ENCODE measurements at regions not wholly inside any gene's neighbourhood (a gene's known extent, or its start where the extent isn't known, plus 50 kb on each side); places are given as distances from the start of the nearest gene placed in this dataset.
"Not testable (repeated sequence)": the region's sequence is repeated elsewhere in the genome, so short reads cannot be mapped to it uniquely, and the experiment has no call there.

GRCh38 chr7:131925636-131926035, 369.2 kb upstream of the PODXL start:
- no peaks in the 10 kb centered on the region for H3K9me3 ChIP-seq
- H3K4me1 ChIP-seq = no peaks in the 10 kb centered on the region
- no peak for ATAC-seq
- CTCF ChIA-PET = interaction anchor here (1.7 kb wide), 1 partner anchor 20 kb away, joined by 6 read pairs; no protein-coding TSS in a partner anchor
- no peak overlapping the region for H3K27ac ChIP-seq
- FAIRE-seq = no peak
- DNase-seq (ENCODE audit: low read depth in 1 of 2, low spot score in 1 of 2) = no peak
- H3K4me2 ChIP-seq = no peak overlapping the region; the same call in 2 of the 3 replicates
- TF ChIP-seq FOXS1 (CRISPR knock-in tag; IDR thresholded peaks at IDR 0.05) (no peak), CBX2 (IDR thresholded peaks at IDR 0.05; ENCODE audit: borderline replicate concordance, low read depth) (no peak), HOXB5 (CRISPR knock-in tag; IDR thresholded peaks at IDR 0.05) (no peak), HMGXB4 (CRISPR knock-in tag; IDR thresholded peaks at IDR 0.05; ENCODE audit: borderline replicate concordance) (no peak), RFX5 (IDR thresholded peaks at IDR 0.05) (no peak), NPAS2 (CRISPR knock-in tag; IDR thresholded peaks at IDR 0.05; ENCODE audit: borderline replicate concordance) (no peak), JUN (IDR thresholded peaks at IDR 0.05) (no peak), TFCP2L1 (CRISPR knock-in tag; IDR thresholded peaks at IDR 0.05) (no peak), EHF (CRISPR knock-in tag; IDR thresholded peaks at IDR 0.05) (no peak), ELK1 (IDR thresholded peaks at IDR 0.05; ENCODE audit: low read depth, low read length) (no peak), GATA3 (IDR thresholded peaks at IDR 0.05; ENCODE audit: borderline replicate concordance) (no peak), MAZ (IDR thresholded peaks at IDR 0.05; ENCODE audit: borderline replicate concordance, low read depth, low read length) (no peak), REST (IDR thresholded peaks at IDR 0.05) (no peak), PBX3 (IDR thresholded peaks at IDR 0.05) (no peak), RAD21 (conservative IDR thresholded peaks at IDR 0.05 in 1 of 2, IDR thresholded peaks at IDR 0.05 in 1 of 2) (no peak), KDM5A (IDR thresholded peaks at IDR 0.05) (no peak), CHD4 (IDR thresholded peaks at IDR 0.05; ENCODE audit: borderline replicate concordance) (no peak)
- no peak overlapping the region for H3K4me3 ChIP-seq
- POLR2A ChIA-PET = no interaction called here

GRCh38 chr7:131924857-131925256, 368.4 kb upstream of the PODXL start:
- 32% methylated on average over 3 of the region's 3 CpGs for WGBS (ENCODE audit: missing lambda C conversion rate)
- DNase-seq (ENCODE audit: low read depth in 1 of 2, low spot score in 1 of 2) = no peak
- no peaks in the 10 kb centered on the region for H3K9me3 ChIP-seq
- no peaks in the 10 kb centered on the region for H3K4me1 ChIP-seq
- H3K4me3 ChIP-seq = 0 out of 3 replicates have a peak overlapping the region, but pooled peaks have one; percentile 28
- TF ChIP-seq PHF8 (IDR thresholded peaks at IDR 0.05; ENCODE audit: borderline replicate concordance, low read depth) = no peak
- TF ChIP-seq BCL3 (IDR thresholded peaks at IDR 0.05) = no peak
- TF ChIP-seq MAZ (IDR thresholded peaks at IDR 0.05; ENCODE audit: borderline replicate concordance, low read depth, low read length) = no peak
- TF ChIP-seq EHF (CRISPR knock-in tag; IDR thresholded peaks at IDR 0.05) = no peak
- no peak for TF ChIP-seq SMC3 (IDR thresholded peaks at IDR 0.05)
- no peak for TF ChIP-seq KDM1A (IDR thresholded peaks at IDR 0.05; ENCODE audit: low read depth)
- ATAC-seq = no peak
- FAIRE-seq = peak; percentile 28
- ChIA-PET POLR2A (no interaction called here), CTCF (interaction anchor here (0.6 to 1.7 kb wide), 2 partner anchors 20 to 172 kb away, joined by 3 to 6 read pairs; no protein-coding TSS in a partner anchor)
- H3K4me2 ChIP-seq = peak overlapping the region; percentile 67
- no peak overlapping the region for H3K27ac ChIP-seq

- H3K4me2 ChIP-seq; ATAC-seq; H3K4me1 ChIP-seq; DNase-seq (ENCODE audit: low read depth in 1 of 2, low spot score in 1 of 2); POLR2A ChIA-PET; H3K9me3 ChIP-seq; FAIRE-seq; H3K27ac ChIP-seq; H3K4me3 ChIP-seq: not testable (repeated sequence)
- 93% methylated on average over 10 of the region's 10 CpGs for WGBS (ENCODE audit: missing lambda C conversion rate)
- CTCF ChIA-PET = interaction anchor here (1.2 to 1.8 kb wide), 2 partner anchors 64 to 329 kb away, joined by 4 read pairs; no protein-coding TSS in a partner anchor
These were observed 366.5 kb upstream of the PODXL start for GRCh38 chr7:131922948-131923347.

Measured in A549 (cell line).